ENCODE measurements at regions not wholly inside any gene's neighbourhood (a gene's known extent, or its start where the extent isn't known, plus 50 kb on each side); places are given as distances from the start of the nearest gene placed in this dataset.

DNA sequence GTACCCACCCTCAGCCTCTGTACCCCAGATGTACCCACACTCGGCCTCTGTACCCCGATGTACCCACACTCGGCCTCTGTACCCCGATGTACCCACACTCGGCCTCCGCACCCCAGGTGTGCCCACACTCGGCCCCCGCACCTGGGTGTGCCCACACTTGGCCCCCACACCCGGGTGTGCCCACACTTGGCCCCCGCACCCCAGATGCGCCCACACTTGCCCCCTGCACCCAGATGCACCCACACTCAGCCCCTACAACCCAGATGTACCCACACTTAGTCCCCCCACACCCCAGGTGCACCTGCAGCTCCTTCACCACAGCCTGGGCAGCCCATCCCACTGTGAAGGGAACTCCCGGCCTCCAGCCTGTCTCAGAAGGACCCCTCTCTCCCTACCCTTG is 69.7 kb downstream of the PEX11G start:
- DNase-seq (ENCODE audit: low spot score), result no peak
- TF ChIP-seq, protein P1, sequence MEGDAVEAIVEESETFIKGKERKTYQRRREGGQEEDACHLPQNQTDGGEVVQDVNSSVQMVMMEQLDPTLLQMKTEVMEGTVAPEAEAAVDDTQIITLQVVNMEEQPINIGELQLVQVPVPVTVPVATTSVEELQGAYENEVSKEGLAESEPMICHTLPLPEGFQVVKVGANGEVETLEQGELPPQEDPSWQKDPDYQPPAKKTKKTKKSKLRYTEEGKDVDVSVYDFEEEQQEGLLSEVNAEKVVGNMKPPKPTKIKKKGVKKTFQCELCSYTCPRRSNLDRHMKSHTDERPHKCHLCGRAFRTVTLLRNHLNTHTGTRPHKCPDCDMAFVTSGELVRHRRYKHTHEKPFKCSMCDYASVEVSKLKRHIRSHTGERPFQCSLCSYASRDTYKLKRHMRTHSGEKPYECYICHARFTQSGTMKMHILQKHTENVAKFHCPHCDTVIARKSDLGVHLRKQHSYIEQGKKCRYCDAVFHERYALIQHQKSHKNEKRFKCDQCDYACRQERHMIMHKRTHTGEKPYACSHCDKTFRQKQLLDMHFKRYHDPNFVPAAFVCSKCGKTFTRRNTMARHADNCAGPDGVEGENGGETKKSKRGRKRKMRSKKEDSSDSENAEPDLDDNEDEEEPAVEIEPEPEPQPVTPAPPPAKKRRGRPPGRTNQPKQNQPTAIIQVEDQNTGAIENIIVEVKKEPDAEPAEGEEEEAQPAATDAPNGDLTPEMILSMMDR (conservative IDR thresholded peaks at IDR 0.05; ENCODE audit: low read depth, low read length), result no peak
- TF ChIP-seq EZH2 (IDR thresholded peaks at IDR 0.05; ENCODE audit: borderline replicate concordance, low read depth, low read length, poor library complexity, severe bottlenecking), result no peak
- H3K9me3 ChIP-seq (ENCODE audit: low read depth, low read length, poor library complexity, severe bottlenecking), result no peaks in the 10 kb centered on the region
- ChIA-PET CTCF (no interaction called here), POLR2A (ENCODE audit: low non-redundant PET) (no interaction called here)
- intact Hi-C loops (cut with micrococcal nuclease; ENCODE audit: unreplicated experiment), result no loop called here
- no peak overlapping the region for H3K4me3 ChIP-seq (ENCODE audit: low read depth, low read length, poor library complexity, severe bottlenecking)
- H3K27me3 ChIP-seq (replicated peaks; ENCODE audit: insufficient read depth, low read depth, low read length, poor library complexity), result no peaks in the 10 kb centered on the region
- no TSS peak for BruUV-seq (replicated peaks)
- H3K36me3 ChIP-seq (ENCODE audit: insufficient read depth, low read length, poor library complexity, severe bottlenecking), result no peaks in the 10 kb centered on the region
- no peak overlapping the region for H3K27ac ChIP-seq (ENCODE audit: low read depth, low read length, poor library complexity, severe bottlenecking)
- no peaks in the 10 kb centered on the region for H3K4me1 ChIP-seq (ENCODE audit: insufficient read depth, low read length, poor library complexity, severe bottlenecking)

DNA sequence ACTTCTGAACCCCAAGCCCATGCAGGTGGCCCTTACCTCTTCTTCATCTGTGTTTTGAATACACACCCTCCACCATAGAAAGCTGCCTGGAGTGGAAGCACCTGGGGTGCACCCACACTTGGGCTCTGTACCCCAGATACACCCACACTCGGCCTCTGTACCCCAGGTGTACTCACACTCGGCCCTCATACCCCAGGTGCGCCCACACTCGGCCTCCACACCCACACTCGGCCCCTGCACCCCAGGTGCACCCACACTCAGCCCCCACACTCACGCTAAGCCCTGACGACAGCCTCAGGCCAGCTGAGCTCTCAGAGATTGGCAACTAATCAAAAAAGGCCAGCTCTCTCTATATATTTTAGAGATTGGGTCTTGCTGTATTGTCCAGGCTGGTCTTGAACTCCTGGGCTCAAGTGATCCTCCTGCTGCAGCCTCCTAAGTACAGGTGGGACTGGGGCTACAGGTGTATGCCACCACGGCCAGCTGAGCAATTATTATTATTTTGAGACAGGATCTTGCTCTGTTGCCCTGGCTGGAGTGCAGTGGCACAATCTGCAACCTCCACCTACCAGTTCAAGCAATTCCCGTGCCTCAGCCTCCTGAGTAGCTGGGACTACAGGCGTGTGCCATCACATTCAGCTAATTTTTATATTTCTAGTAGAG is 68.9 kb downstream of the PEX11G start:
- Histone ChIP-seq H3K36me3 (ENCODE audit: insufficient read depth, low read length, poor library complexity, severe bottlenecking) (no peaks in the 10 kb centered on the region), H3K4me3 (ENCODE audit: low read depth, low read length, poor library complexity, severe bottlenecking) (no peak overlapping the region), H3K27me3 (replicated peaks; ENCODE audit: insufficient read depth, low read depth, low read length, poor library complexity) (no peaks in the 10 kb centered on the region), H3K27ac (ENCODE audit: low read depth, low read length, poor library complexity, severe bottlenecking) (no peak overlapping the region), H3K4me1 (ENCODE audit: insufficient read depth, low read length, poor library complexity, severe bottlenecking) (no peaks in the 10 kb centered on the region), H3K9me3 (ENCODE audit: low read depth, low read length, poor library complexity, severe bottlenecking) (no peaks in the 10 kb centered on the region)
- ChIA-PET POLR2A (ENCODE audit: low non-redundant PET) (no interaction called here), CTCF (no interaction called here)
- intact Hi-C loops (cut with micrococcal nuclease; ENCODE audit: unreplicated experiment), result no loop called here
- DNase-seq (ENCODE audit: low spot score), result no peak
- BruUV-seq (replicated peaks), result no TSS peak
- TF ChIP-seq, protein P1 (conservative IDR thresholded peaks at IDR 0.05; ENCODE audit: low read depth, low read length), result no peak
- no peak for TF ChIP-seq EZH2 (IDR thresholded peaks at IDR 0.05; ENCODE audit: borderline replicate concordance, low read depth, low read length, poor library complexity, severe bottlenecking)

DNA sequence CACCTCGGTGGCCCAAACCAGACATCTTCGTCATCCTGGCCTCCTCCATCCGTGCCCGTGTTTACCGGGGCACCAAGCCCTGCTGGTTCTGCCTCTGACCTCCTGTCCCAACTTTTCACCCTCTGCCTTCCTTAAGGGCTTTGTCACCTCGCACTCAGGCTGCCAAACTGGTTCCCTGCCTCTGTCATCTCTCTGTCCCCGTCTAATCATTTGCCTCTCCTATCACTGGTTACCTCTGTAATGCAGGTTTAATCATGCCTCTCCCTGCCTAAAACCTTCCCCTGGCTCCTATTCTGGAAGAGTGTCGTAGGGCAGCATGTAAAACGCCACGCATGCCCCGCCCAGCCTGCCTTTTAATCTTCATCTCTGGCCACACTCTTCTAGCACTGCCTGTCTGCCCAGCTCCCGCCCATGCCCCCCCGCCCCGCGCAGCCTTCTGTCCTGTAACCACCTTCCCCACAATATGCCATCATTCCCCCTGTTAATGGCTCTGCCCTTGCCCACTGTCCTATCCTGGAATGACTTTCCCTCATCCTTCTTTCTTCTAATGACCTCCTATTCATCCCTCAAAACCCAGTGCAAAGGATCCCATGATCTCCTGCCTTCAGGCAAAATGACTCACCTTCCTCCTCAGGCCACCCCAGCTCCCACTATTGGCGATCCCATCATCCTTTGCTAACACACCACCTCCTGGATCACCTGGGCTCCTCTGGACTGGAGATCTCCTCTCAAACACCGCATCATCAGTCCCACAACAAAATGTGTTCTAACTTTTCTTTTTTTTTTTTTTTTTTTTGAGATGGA is 66.7 kb downstream of the PEX11G start:
- H3K27ac ChIP-seq (ENCODE audit: low read depth, low read length, poor library complexity, severe bottlenecking), result no peak overlapping the region
- no peaks in the 10 kb centered on the region for H3K9me3 ChIP-seq (ENCODE audit: low read depth, low read length, poor library complexity, severe bottlenecking)
- H3K4me3 ChIP-seq (ENCODE audit: low read depth, low read length, poor library complexity, severe bottlenecking), result no peak overlapping the region
- CTCF ChIA-PET, result no interaction called here
- DNase-seq (ENCODE audit: low spot score), result no peak
- no peak for TF ChIP-seq EZH2 (IDR thresholded peaks at IDR 0.05; ENCODE audit: borderline replicate concordance, low read depth, low read length, poor library complexity, severe bottlenecking)
- TF ChIP-seq, protein P1 (conservative IDR thresholded peaks at IDR 0.05; ENCODE audit: low read depth, low read length), result no peak
- H3K36me3 ChIP-seq (ENCODE audit: insufficient read depth, low read length, poor library complexity, severe bottlenecking), result no peaks in the 10 kb centered on the region
- intact Hi-C loops (cut with micrococcal nuclease; ENCODE audit: unreplicated experiment), result no loop called here
- BruUV-seq (replicated peaks), result no TSS peak
- POLR2A ChIA-PET (ENCODE audit: low non-redundant PET), result no interaction called here
- H3K4me1 ChIP-seq (ENCODE audit: insufficient read depth, low read length, poor library complexity, severe bottlenecking), result no peaks in the 10 kb centered on the region
- no peaks in the 10 kb centered on the region for H3K27me3 ChIP-seq (replicated peaks; ENCODE audit: insufficient read depth, low read depth, low read length, poor library complexity)

Measured in A673 (cell line).